ENCODE measurements at regions not wholly inside any gene's neighbourhood (a gene's known extent, or its start where the extent isn't known, plus 50 kb on each side); places are given as distances from the start of the nearest gene placed in this dataset.
A peak's percentile ranks its signal among the peaks of the same experiment; 100 is the strongest.

DNA sequence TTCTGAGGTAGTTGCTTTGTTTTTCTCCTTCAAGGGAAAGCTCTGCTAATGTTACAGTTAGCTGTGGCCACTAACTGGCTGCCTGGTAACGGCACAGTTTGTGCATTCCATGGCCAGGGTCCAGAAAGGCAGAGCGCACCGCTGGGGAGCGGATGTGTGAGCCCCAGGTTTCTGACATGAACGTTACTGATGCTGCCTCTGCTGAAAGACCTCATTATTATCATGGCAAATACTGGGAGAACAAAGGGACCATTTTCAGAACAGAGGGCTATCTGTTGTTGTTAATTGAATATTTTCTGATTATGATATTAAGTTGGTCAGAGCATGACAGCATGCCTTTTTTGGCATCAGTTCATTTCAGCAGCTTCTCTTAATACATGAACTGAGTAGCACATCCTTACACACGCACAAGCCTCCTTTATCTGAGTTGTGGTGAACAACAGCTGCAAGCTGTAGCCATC is 134.1 kb downstream of the NUDT12 start:
- TF ChIP-seq, protein P1, sequence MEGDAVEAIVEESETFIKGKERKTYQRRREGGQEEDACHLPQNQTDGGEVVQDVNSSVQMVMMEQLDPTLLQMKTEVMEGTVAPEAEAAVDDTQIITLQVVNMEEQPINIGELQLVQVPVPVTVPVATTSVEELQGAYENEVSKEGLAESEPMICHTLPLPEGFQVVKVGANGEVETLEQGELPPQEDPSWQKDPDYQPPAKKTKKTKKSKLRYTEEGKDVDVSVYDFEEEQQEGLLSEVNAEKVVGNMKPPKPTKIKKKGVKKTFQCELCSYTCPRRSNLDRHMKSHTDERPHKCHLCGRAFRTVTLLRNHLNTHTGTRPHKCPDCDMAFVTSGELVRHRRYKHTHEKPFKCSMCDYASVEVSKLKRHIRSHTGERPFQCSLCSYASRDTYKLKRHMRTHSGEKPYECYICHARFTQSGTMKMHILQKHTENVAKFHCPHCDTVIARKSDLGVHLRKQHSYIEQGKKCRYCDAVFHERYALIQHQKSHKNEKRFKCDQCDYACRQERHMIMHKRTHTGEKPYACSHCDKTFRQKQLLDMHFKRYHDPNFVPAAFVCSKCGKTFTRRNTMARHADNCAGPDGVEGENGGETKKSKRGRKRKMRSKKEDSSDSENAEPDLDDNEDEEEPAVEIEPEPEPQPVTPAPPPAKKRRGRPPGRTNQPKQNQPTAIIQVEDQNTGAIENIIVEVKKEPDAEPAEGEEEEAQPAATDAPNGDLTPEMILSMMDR (conservative IDR thresholded peaks at IDR 0.05; ENCODE audit: control insufficient read depth, insufficient read depth, low read depth, low read length), result no peak
- DNase-seq (ENCODE audit: low read depth), result no peak

DNA sequence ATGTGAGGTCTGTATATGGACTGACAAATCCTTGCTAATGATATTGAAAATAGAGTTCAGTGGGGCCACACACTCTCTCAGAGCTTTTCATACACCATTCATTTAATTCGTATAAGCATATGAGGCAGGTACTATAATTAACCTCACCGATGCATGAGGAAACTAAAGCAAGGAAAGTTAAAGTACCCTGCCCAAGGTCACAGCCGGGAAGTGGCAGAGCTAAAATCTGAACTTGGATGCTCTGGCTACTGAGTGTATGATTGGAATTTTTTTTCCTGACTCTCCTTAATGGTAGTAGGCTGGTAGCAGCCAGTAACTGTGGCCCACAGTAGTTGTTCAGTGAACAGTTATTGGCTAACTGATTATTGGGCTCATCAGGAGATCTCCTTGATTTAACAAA is 135.3 kb downstream of the NUDT12 start:
- DNase-seq (ENCODE audit: low read depth), result no peak
- no peak overlapping the region for H3K4me3 ChIP-seq (ENCODE audit: control insufficient read depth, low read depth, low read length)
- TF ChIP-seq, protein P1 (conservative IDR thresholded peaks at IDR 0.05; ENCODE audit: control insufficient read depth, insufficient read depth, low read depth, low read length), result no peak

More for the DNA sequence above, 134.1 kb downstream of the NUDT12 start:
- no peak overlapping the region for H3K4me3 ChIP-seq (ENCODE audit: control insufficient read depth, low read depth, low read length)

DNA sequence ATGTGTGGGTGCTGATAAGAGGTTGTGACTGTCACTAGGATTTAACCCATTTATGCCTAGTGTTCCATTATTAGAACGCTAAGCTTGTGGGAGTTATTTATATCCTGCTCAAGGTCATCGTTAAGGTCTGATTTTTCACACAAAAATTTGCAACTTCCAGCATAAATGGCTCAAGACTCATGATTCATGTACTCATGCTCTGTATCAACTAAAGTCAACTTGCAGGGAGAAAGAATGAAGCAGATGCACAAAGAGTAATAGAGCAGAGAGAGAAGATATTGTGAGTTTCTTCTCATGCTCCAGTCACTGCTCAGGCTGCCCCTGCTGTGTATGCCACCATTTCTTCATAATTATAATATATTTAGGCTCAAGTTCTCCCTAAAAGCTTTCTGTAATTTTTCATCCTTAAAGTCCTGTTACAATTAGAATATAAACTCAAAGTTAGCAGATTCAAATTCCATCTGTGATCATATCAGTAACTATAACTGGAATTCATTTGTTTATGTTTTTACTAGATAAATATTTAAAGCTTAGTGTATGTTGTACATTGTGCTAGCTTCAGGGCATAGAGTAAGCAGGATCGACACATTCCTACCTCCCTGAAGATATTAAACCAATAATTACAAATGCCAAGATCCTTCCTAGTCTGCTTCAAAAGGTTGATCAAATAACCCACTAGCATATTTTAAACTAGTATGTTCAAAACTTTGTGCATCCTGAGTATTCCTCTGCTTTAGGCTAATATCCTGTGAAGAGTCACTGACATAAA is 136.7 kb downstream of the NUDT12 start:
- no peak for DNase-seq (ENCODE audit: low read depth)
- no peak overlapping the region for H3K4me3 ChIP-seq (ENCODE audit: control insufficient read depth, low read depth, low read length)
- TF ChIP-seq, protein P1 (conservative IDR thresholded peaks at IDR 0.05; ENCODE audit: control insufficient read depth, insufficient read depth, low read depth, low read length), result no peak

DNA sequence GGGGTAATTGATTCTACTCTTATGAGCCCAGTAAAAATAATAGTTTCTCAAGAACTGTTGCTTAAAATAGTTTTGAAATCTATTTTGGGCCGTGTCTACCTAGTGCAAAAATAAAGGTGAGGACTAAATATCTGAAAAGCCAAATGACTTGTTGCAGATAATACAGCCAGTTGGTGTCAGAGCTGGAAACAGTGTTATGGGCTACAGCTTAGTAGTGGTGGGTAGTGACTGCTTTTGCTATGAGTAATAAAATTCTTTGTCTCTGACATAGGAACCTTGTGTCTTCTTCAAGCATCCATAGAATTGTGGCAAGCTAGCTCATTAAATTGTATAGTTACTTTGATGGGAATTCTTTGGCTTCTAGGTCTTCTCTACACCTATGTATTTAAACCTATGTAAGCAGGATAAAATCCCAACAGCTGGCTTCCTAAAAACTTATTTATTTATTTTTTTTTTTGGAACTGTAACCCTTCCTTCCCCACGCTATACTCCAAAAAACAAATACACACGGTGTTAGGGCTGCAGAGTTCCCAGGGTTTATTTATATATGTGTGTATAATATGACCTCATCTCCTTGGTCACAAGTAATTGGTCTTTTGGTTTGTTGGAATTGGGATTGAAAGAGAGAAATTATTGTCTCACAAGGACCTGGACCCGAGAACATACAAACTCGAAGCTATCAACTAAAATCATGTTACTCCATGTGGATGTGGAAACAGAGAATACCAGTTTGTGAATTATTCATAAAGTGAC is 138.0 kb downstream of the NUDT12 start:
- DNase-seq (ENCODE audit: low read depth), result peak; percentile 60
- H3K4me3 ChIP-seq (ENCODE audit: control insufficient read depth, low read depth, low read length), result no peak overlapping the region
- TF ChIP-seq, protein P1 (conservative IDR thresholded peaks at IDR 0.05; ENCODE audit: control insufficient read depth, insufficient read depth, low read depth, low read length), result no peak

DNA sequence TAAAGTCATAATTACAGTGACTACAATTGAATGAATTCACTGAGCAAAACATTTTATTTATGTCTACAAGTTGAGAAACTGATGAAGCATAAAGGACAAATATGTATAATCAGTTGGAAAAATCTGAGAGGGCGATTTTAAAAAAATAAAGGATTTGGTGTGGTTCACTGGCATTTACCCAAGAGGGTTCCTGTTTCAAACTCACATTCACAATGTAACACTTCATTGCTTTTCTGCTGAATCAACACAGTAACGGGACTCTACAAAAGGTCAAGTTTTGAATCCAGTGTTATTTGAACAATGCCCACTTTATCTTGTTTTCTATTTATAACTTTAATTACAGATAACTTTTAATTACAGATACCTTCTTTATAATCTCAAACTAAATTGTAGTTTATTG is 138.6 kb downstream of the NUDT12 start:
- TF ChIP-seq, protein P1 (conservative IDR thresholded peaks at IDR 0.05; ENCODE audit: control insufficient read depth, insufficient read depth, low read depth, low read length), result no peak
- no peak overlapping the region for H3K4me3 ChIP-seq (ENCODE audit: control insufficient read depth, low read depth, low read length)
- peak; percentile 24 for DNase-seq (ENCODE audit: low read depth)

- H3K4me3 ChIP-seq (ENCODE audit: control insufficient read depth, low read depth, low read length), result no peak overlapping the region
- no peak for DNase-seq (ENCODE audit: low read depth)
- TF ChIP-seq, protein P1 (conservative IDR thresholded peaks at IDR 0.05; ENCODE audit: control insufficient read depth, insufficient read depth, low read depth, low read length), result no peak
Measured at GRCh38 chr5:103422756-103423155, 139.8 kb downstream of the NUDT12 start.

Measured in fibroblast of mammary gland (primary cell).